Neural cell (in vitro differentiated cells): ENCODE measurements at regions not wholly inside any gene's neighbourhood (a gene's known extent, or its start where the extent isn't known, plus 50 kb on each side); places are given as distances from the start of the nearest gene placed in this dataset.

Experiments used
- CTCF ChIP-seq: fragments of 450-650 bp; IDR thresholded peaks from 2 replicates; pipeline ENCODE4 v1.5.1; 2014; ENCODE audit warnings: antibody characterized with exemption, mild to moderate bottlenecking, moderate library complexity; ENCODE audit not compliant: poor library complexity, severe bottlenecking
- POLR2AphosphoS5 ChIP-seq: IDR thresholded peaks from 2 replicates; pipeline ENCODE4 v1.6.1; 2012

GRCh38 chr4:1492651-1493539 is 86.7 kb upstream of the NKX1-1 start:
- TF ChIP-seq CTCF (no peak), POLR2AphosphoS5 (no peak)
